Right lobe of liver (tissue), 4 donors: ENCODE measurements at regions not wholly inside any gene's neighbourhood (a gene's known extent, or its start where the extent isn't known, plus 50 kb on each side); places are given as distances from the start of the nearest gene placed in this dataset.

Source experiments
- CTCF ChIP-seq, 4 donors: fragments of 200-600 bp in 3 of 4; fragments of 450-650 bp in 1 of 4; IDR thresholded peaks; one replicate each; pipeline versions ENCODE4 v1.5.1 to v1.8.0; 2016 to 2022; ENCODE audit warnings: antibody characterized with exemption in 4 of 4, mild to moderate bottlenecking in 2 of 4
- POLR2A ChIP-seq: fragments of 450-650 bp; IDR thresholded peaks from one replicate; pipeline ENCODE4 v1.6.1; 2017; ENCODE audit warnings: antibody characterized with exemption, mild to moderate bottlenecking
- donor health status: DM: no; HTN: no; CAD: no.
- donor health status: DM: no; HTN: no; CAD: no.
- donor health status: DM: no; HTN: yes; CAD: no.

- TF ChIP-seq POLR2A (no peak), CTCF (IDR thresholded peaks at IDR 0.05) (no peak)
Observed at GRCh38 chr11:98029832-98030231, 990.9 kb upstream of the CNTN5 start.
